Tibial nerve (tissue), 4 donors: ENCODE measurements at regions not wholly inside any gene's neighbourhood (a gene's known extent, or its start where the extent isn't known, plus 50 kb on each side); places are given as distances from the start of the nearest gene placed in this dataset.

Source experiments
- DNase-seq, 2 donors: peaks; one replicate each; pipeline ENCODE4 v3.0.0-alpha.2; 2019; ENCODE audit warnings: low spot score in 2 of 2
- H3K27ac ChIP-seq, 4 donors: fragments of 200-600 bp; sonication (generic) in 3 of 4; one replicate each; pipeline ENCODE4 v1.5.1; 2017 to 2019; ENCODE audit warnings: mild to moderate bottlenecking in 1 of 4
- H3K27me3 ChIP-seq, 2 donors: fragments of 200-600 bp; sonication (generic) in 1 of 2; one replicate each; pipeline versions ENCODE4 v1.5.1 to v1.6.0; 2017 to 2019
- H3K36me3 ChIP-seq, 3 donors: fragments of 200-600 bp; sonication (generic); one replicate each; pipeline ENCODE4 v1.5.1; 2018 to 2019
- H3K4me1 ChIP-seq, 4 donors: fragments of 200-600 bp; sonication (generic) in 3 of 4; one replicate each; pipeline ENCODE4 v1.5.1; 2017 to 2019
- H3K4me3 ChIP-seq, 4 donors: fragments of 200-600 bp; sonication (generic) in 3 of 4; one replicate each; pipeline ENCODE4 v1.5.1; 2017 to 2019; ENCODE audit warnings: mild to moderate bottlenecking in 1 of 4, moderate library complexity in 1 of 4
- H3K9me3 ChIP-seq, 4 donors: fragments of 200-600 bp; sonication (generic) in 3 of 4; one replicate each; pipeline ENCODE4 v1.5.1; 2017 to 2019
- EP300 ChIP-seq, 2 donors: sonication (generic); formaldehyde crosslinking; IDR thresholded peaks; one replicate each; pipeline ENCODE4 v1.6.1; 2017; ENCODE audit warnings: antibody characterized with exemption in 2 of 2, mild to moderate bottlenecking in 1 of 2
- POLR2A ChIP-seq, 2 donors: fragments of 450-650 bp; IDR thresholded peaks; one replicate each; pipeline ENCODE4 v1.6.1; 2017; ENCODE audit warnings: antibody characterized with exemption in 2 of 2, mild to moderate bottlenecking in 2 of 2, moderate library complexity in 2 of 2
- WGBS, 2 donors: methylation state at CpG; one replicate each; pipeline ENCODE4 v1.1.5; 2018; 5-methylcytosine and 5-hydroxymethylcytosine counted together
- TF ChIP-seq, protein P1 (sequence below), 5 experiments: fragments of 200-600 bp in 3 of 5; fragments of 450-650 bp in 2 of 5; sonication (generic) in 3 of 5; IDR thresholded peaks; one replicate each; pipeline ENCODE4 v1.5.1; 2016 to 2019; ENCODE audit warnings: antibody characterized with exemption in 5 of 5, mild to moderate bottlenecking in 3 of 5, moderate library complexity in 2 of 5

DNA sequence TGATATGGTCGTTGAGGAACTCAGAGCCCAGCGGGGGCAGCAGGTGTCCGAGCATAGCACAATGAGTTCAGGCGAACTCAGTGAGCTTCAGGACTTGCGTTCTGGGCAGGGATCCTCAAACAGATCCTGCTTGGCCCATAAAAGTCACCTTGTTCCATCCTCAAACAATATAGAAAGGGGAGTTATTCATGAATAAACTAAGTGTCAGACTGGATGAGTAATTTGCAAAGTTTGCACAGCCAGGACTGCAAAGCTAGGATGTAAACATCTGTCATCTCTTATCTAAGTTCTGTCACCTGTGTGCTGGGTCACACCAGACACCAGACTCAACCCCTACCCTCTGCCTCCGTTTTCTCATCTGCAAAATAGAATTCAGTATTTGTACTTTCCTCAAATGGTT, 58.0 kb upstream of the PFKP start:
- no peaks in the 10 kb centered on the region for H3K4me1 ChIP-seq
- H3K27ac ChIP-seq = no peak overlapping the region
- peaks cover 0 to 8% (median 0%) of the 10 kb centered on the region in 4 donors for H3K9me3 ChIP-seq
- 59 to 71% methylated on average over 6 of the region's 6 CpGs for WGBS, 2 donors
- H3K4me3 ChIP-seq = no peak overlapping the region
- TF ChIP-seq POLR2A (IDR thresholded peaks at IDR 0.05) (no peak), EP300 (IDR thresholded peaks at IDR 0.05) (no peak)
- TF ChIP-seq, protein P1, sequence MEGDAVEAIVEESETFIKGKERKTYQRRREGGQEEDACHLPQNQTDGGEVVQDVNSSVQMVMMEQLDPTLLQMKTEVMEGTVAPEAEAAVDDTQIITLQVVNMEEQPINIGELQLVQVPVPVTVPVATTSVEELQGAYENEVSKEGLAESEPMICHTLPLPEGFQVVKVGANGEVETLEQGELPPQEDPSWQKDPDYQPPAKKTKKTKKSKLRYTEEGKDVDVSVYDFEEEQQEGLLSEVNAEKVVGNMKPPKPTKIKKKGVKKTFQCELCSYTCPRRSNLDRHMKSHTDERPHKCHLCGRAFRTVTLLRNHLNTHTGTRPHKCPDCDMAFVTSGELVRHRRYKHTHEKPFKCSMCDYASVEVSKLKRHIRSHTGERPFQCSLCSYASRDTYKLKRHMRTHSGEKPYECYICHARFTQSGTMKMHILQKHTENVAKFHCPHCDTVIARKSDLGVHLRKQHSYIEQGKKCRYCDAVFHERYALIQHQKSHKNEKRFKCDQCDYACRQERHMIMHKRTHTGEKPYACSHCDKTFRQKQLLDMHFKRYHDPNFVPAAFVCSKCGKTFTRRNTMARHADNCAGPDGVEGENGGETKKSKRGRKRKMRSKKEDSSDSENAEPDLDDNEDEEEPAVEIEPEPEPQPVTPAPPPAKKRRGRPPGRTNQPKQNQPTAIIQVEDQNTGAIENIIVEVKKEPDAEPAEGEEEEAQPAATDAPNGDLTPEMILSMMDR (IDR thresholded peaks at IDR 0.05) = no peak
- no peaks in the 10 kb centered on the region for H3K36me3 ChIP-seq
- peaks cover 0 to 5% of the 10 kb centered on the region in 2 donors for H3K27me3 ChIP-seq
- DNase-seq = no peak

DNA sequence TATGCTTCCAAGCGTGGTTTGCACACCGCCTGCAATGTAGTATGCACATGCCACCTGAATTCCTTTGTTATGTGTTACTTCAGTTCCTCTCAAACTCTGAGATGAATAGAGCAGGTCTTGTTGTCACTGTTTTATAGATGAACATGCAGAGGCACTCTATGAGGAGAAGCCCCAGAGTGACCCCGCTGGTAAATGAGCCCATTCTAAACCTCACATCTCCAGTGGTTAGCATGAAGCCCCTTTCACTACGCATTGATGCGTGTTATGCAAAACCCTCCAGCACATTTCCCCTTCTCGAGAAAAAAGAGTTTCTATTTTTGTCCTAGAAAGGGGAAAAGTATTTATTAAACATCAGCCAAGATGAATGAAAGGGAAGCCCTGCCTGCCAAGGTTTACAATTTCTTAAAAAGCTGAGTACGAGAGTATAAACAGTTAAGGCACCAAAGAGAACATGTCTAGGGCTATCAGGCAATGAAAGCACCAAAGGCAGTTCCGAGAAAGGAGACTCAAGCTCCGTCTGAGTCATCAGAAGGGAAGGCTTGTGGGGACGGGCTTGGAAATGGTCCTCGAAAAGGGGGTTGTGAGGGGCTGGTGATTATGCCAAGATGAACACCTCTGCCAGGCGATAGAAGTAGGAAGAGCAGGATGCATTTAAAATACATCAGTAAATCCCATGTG, 58.7 kb upstream of the PFKP start:
- Histone ChIP-seq H3K9me3 (peaks cover 0 to 8% (median 0%) of the 10 kb centered on the region in 4 donors), H3K27me3 (peaks cover 0 to 5% of the 10 kb centered on the region in 2 donors), H3K36me3 (no peaks in the 10 kb centered on the region), H3K27ac (no peak overlapping the region), H3K4me3 (no peak overlapping the region), H3K4me1 (no peaks in the 10 kb centered on the region)
- no peak for DNase-seq
- 34 to 40% methylated on average over 12 of the region's 12 CpGs for WGBS, 2 donors
- TF ChIP-seq POLR2A (IDR thresholded peaks at IDR 0.05) = no peak
- TF ChIP-seq, protein P1 (IDR thresholded peaks at IDR 0.05) = no peak
- no peak for TF ChIP-seq EP300 (IDR thresholded peaks at IDR 0.05)

DNA sequence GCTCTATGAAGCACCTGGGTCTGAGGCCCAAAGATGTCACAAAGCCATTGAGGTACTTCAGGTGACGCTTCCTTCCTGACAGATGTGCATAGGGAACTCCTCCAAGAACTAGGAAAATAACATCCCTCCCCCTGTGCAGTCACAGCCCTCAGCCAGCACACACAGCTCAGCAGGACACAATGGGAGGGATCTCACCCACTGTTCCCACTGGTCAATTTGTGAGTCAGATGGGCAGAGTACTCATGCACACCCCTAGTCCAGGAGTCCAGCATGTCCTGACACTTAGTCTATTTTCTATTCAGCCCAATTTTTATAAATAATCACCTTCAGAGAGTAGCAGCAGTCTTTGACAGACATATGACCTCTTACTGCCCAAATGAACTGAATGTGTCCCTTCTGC, 60.7 kb upstream of the PFKP start:
- Histone ChIP-seq H3K27ac (no peak overlapping the region), H3K9me3 (no peaks in the 10 kb centered on the region), H3K4me3 (no peak overlapping the region), H3K27me3 (peaks cover 0 to 5% of the 10 kb centered on the region in 2 donors), H3K36me3 (no peaks in the 10 kb centered on the region), H3K4me1 (no peaks in the 10 kb centered on the region)
- WGBS, 2 donors = 87 to 100% methylated on average over 1 of the region's 1 CpG
- TF ChIP-seq, protein P1 (IDR thresholded peaks at IDR 0.05) = no peak
- TF ChIP-seq EP300 (IDR thresholded peaks at IDR 0.05) = no peak
- TF ChIP-seq POLR2A (IDR thresholded peaks at IDR 0.05) = no peak
- no peak for DNase-seq

DNA sequence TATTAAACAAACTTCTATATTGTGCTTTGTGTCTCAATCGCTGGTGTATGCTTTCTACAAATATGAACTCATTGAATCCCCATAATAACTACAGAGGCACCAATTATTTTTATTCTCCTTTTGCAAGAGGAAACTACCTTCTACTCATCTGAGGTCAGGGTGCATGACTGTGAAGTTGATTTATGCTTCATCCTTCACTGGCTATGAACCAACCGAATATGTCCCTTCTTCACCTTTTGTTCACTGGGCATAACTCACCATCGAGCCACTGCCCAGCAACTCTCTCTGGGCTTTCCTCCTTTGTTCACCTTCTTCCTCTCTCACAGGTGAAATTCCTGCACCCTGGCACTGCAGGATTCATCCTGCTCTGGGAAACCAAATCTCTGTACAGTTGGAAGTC, 61.3 kb upstream of the PFKP start:
- Histone ChIP-seq H3K9me3 (no peaks in the 10 kb centered on the region), H3K27me3 (peaks cover 0 to 5% of the 10 kb centered on the region in 2 donors), H3K4me1 (no peaks in the 10 kb centered on the region), H3K27ac (no peak overlapping the region), H3K36me3 (no peaks in the 10 kb centered on the region), H3K4me3 (no peak overlapping the region)
- no peak for DNase-seq
- WGBS, 2 donors = 48 to 62% methylated on average over 3 of the region's 3 CpGs
- TF ChIP-seq, protein P1 (IDR thresholded peaks at IDR 0.05) = no peak
- TF ChIP-seq EP300 (IDR thresholded peaks at IDR 0.05) (no peak), POLR2A (IDR thresholded peaks at IDR 0.05) (no peak)

DNA sequence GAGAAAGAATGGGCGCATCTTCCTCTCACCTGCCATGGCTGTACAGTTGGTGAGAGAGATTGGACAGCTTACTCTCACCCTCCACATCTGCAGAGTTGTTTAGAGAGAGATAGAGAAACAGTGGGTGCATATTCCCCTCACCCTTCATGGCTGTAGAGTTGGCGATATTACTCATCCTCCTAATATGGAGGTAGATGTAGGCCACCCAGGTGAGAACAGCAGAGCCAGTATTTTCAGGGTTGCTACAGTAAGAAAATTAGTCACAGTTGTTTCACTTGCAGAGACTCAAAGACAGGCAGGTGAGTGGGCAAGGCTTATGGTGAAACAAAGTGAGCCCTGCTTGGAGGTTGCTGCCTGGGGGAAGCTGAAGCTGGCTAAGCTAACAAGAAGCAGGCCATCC, 65.0 kb upstream of the PFKP start:
- H3K27me3 ChIP-seq = no peaks in the 10 kb centered on the region
- H3K9me3 ChIP-seq = no peaks in the 10 kb centered on the region
- TF ChIP-seq POLR2A (IDR thresholded peaks at IDR 0.05) (no peak), EP300 (IDR thresholded peaks at IDR 0.05) (no peak)
- TF ChIP-seq, protein P1 (IDR thresholded peaks at IDR 0.05) = no peak
- no peaks in the 10 kb centered on the region for H3K4me1 ChIP-seq
- no peaks in the 10 kb centered on the region for H3K36me3 ChIP-seq
- no peak overlapping the region for H3K27ac ChIP-seq
- H3K4me3 ChIP-seq = no peak overlapping the region
- no peak for DNase-seq
- 92 to 97% methylated on average over 2 of the region's 2 CpGs for WGBS, 2 donors
